ENCODE measurements at regions not wholly inside any gene's neighbourhood (a gene's known extent, or its start where the extent isn't known, plus 50 kb on each side); places are given as distances from the start of the nearest gene placed in this dataset.

DNA sequence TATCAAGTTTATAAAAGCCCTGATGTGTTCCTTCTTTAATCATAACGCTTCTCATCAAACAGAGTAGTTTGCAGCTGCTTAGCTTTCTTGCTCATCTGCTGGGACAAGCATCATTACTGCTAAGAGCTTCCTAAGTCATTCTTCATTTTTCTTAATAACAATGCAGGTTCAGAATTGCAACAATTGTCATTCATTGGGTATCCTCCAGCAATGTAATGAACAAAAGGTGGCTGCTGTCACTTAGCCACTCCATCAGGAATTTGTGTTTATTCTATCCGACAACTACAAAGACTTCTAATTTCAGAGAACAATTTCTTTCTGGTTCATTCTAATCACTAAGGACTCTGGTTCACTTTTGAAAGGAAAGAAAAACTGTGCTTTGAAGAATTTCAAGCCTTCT, 836.7 kb upstream of the CDH10 start:
- TF ChIP-seq POLR2A (IDR thresholded peaks at IDR 0.05; ENCODE audit: low read length) (no peak), GATA1 (IDR thresholded peaks at IDR 0.05; ENCODE audit: low read depth, low read length) (no peak)

All from erythroblast (primary cell).